ENCODE measurements at regions not wholly inside any gene's neighbourhood (a gene's known extent, or its start where the extent isn't known, plus 50 kb on each side); places are given as distances from the start of the nearest gene placed in this dataset.

- Histone ChIP-seq H3K27me3 (no peaks in the 10 kb centered on the region), H3K9me3 (peaks cover 0 to 11% (median 0%) of the 10 kb centered on the region in 12 donors), H3K4me3 (no peak overlapping the region), H3K4me1 (no peaks in the 10 kb centered on the region), H3K27ac (no peak overlapping the region), H3K36me3 (no peaks in the 10 kb centered on the region)
- DNase-seq (no peak), ATAC-seq (no peak)
- TF ChIP-seq CTCF (IDR thresholded peaks at IDR 0.05) (no peak), POLR2A (IDR thresholded peaks at IDR 0.05) (no peak)
- 75 to 86% (median 79%) methylated on average over 4 of the region's 4 CpGs for WGBS, 4 donors
- intact Hi-C loops (cut with DNase I): loop anchor here in 1 of 10 donors (10.0 kb wide), 1 partner anchor 62 kb away; no protein-coding TSS in a partner anchor
Measured at GRCh38 chr9:31467075-31467474, 917.4 kb upstream of the ACO1 start.

GRCh38 chr9:31470051-31470450, 914.4 kb upstream of the ACO1 start:
- TF ChIP-seq CTCF (IDR thresholded peaks at IDR 0.05) (no peak), POLR2A (IDR thresholded peaks at IDR 0.05) (no peak)
- Histone ChIP-seq H3K36me3 (no peaks in the 10 kb centered on the region), H3K27ac (no peak overlapping the region), H3K4me3 (no peak overlapping the region), H3K9me3 (peaks cover 0 to 11% (median 0%) of the 10 kb centered on the region in 12 donors), H3K27me3 (no peaks in the 10 kb centered on the region), H3K4me1 (no peaks in the 10 kb centered on the region)
- DNase-seq (no peak), ATAC-seq (no peak)
- WGBS, 4 donors: 69 to 72% (median 70%) methylated on average over 5 of the region's 5 CpGs
- intact Hi-C loops (cut with DNase I): no loop called here

GRCh38 chr9:31471010-31471409, 913.4 kb upstream of the ACO1 start:
- DNase-seq (no peak), ATAC-seq (no peak)
- H3K4me3 ChIP-seq: no peak overlapping the region
- peaks cover 0 to 6% (median 0%) of the 10 kb centered on the region in 12 donors for H3K9me3 ChIP-seq
- WGBS, 4 donors: 83 to 93% (median 90%) methylated on average over 7 of the region's 7 CpGs
- H3K27ac ChIP-seq: no peak overlapping the region
- no peaks in the 10 kb centered on the region for H3K27me3 ChIP-seq
- no peak for TF ChIP-seq CTCF (IDR thresholded peaks at IDR 0.05)
- intact Hi-C loops (cut with DNase I): no loop called here
- H3K36me3 ChIP-seq: no peaks in the 10 kb centered on the region
- H3K4me1 ChIP-seq: no peaks in the 10 kb centered on the region

- intact Hi-C loops (cut with DNase I): no loop called here
- DNase-seq: no peak
- no peak for TF ChIP-seq CTCF (IDR thresholded peaks at IDR 0.05)
- no peak for TF ChIP-seq POLR2A (IDR thresholded peaks at IDR 0.05)
Measured at GRCh38 chr9:31486630-31487029, 897.8 kb upstream of the ACO1 start.

More at GRCh38 chr9:31486630-31487029, 897.8 kb upstream of the ACO1 start:
- H3K27me3 ChIP-seq: no peaks in the 10 kb centered on the region
- H3K36me3 ChIP-seq: no peaks in the 10 kb centered on the region
- no peak overlapping the region for H3K4me3 ChIP-seq
- no peaks in the 10 kb centered on the region for H3K9me3 ChIP-seq
- H3K4me1 ChIP-seq: no peaks in the 10 kb centered on the region
- ATAC-seq: no peak
- no peak overlapping the region for H3K27ac ChIP-seq
